Muscle of back (tissue), 3 donors: ENCODE measurements at regions not wholly inside any gene's neighbourhood (a gene's known extent, or its start where the extent isn't known, plus 50 kb on each side); places are given as distances from the start of the nearest gene placed in this dataset.
A peak's percentile ranks its signal among the peaks of the same experiment; 100 is the strongest.
"Not testable (repeated sequence)": the region's sequence is repeated elsewhere in the genome, so short reads cannot be mapped to it uniquely, and the experiment has no call there.

ENCODE experiments used
- DNase-seq, 3 donors: peaks; one replicate each; pipeline versions ENCODE4 v3.0.0 to v3.0.0-alpha.2; 2013

DNA sequence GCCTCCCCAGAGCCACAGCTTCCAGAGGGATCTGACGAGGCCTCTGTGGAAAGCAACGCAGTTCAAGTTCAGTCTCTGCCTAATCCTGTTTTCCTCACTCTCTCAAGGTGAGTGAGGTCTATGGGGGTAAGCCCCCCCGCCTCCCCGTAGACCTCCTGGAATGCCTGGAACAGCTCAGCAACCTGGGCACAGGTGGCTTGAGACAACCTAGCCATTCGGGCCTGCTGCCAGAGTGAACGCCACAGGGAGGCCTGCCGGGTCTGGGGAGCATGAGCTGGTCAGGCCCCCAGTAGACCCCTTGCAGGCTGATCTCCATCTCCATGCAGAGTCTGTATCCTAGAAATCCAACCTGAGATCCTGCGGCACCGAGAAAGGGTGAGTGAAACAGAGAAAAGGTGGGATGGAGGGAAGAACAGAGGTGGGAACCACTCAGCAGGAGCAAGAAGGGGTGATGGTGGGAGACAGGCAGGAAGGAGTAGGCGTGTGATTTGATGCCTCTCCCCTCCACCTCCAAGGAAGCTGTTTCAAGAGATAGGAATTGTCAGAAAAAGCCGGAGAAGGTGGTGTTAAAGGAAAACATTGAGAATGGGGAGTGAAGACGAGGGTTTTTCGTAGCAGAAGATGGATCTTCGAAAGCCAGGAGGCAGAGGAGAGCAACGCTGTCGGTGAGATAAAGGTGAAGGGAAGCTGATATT is 123.1 kb upstream of the PRMT8 start:
- no peak for DNase-seq

GRCh38 chr12:3371018-3371417 is 120.0 kb upstream of the PRMT8 start:
- DNase-seq, result no peak

GRCh38 chr12:3375326-3375725 is 115.7 kb upstream of the PRMT8 start:
- no peak for DNase-seq

DNA sequence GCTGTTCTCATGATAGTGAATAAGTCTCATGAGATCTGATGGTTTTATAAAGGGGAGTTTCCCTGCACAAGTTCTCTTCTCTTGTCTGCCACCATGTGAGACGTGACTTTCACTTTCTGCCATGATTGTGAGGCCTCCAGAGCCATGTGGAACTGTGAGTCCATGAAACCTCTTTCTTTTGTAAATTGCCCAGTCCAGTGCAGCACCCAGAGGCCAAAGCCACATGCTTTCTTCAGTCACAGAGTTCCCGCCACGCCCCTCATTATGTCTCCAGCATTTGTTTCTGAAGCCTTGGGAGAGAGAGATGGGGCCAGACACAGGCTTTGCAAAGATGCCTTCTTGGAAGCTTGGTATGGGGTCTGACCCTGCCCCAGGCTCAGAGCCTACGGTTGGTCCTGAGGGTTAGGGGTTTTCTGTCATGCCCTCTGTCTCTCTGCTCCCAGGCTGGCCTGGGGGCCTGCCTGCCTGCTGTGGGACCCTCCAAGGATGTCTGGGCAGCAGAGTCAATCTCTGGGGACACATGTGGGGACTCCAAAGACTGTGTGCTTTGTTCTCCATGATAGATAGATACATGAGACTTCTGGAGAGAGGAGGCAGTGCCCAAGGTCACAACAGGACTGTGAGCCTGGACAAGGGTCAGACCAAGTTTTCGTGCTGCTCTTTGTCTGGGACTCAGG is 114.1 kb upstream of the PRMT8 start:
- no peak for DNase-seq

GRCh38 chr12:3378655-3379054 is 112.3 kb upstream of the PRMT8 start:
- DNase-seq, result no peak

DNA sequence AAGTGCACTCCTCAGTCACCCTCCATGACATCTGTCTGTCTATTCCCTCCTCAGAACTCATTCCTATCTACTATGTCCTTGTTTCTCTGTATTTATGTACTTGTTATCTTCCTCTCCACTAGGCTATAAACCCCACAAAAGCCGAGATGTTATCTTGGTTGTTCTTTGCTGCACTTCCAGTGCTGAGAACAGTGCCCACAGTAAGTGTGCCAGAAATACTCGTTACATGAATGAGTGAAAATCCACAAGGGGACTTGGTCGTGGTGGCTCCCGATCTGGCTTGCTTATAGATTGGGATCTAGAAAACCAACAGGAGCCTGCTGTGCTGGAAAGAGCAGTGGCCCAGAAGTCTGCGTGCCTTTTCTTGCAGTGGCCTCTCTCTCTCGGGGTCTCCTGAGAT is 111.9 kb upstream of the PRMT8 start:
- no peak for DNase-seq

DNA sequence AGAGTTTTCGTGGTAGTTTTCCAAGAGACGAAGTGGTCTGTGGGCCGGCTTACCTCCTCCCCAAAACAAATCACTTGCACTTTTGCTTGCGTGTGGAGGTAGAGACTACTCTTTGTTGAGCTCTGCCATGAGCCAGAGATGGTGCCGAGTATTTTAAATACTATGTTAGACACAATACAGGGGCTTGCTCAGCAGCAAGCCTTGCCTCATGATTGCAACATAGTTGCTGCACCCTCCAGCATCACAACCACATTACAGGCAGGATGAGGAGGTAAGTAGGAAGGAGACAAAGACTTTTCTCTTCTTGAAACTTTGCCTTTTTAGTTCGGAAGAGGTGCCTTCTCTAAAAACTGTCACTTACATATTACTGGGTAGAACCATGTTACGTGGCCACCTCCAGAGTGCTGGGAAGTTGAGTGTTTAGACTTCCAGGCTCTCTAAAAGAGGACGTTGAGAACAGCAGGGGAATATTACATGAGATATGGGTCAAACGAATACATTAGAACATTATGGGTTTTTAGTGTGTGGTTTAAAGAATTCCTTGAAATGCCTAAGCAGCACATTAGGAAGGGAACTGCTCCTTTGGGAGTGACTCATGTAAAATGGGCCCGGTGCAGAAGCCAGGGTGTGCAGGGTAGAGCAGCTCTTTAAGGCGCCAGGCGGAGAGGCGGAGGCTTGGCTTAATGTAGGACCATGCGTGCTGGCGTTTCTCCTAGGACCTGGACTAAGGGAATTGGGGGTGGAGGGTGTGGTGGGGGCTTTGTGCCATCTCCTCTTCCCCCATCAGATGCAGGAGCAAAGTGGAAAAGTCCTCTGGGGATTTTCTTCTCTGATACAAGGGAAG is 110.6 kb upstream of the PRMT8 start:
- DNase-seq, result peak in 2 of 3 donors; percentile 16 to 57

DNA sequence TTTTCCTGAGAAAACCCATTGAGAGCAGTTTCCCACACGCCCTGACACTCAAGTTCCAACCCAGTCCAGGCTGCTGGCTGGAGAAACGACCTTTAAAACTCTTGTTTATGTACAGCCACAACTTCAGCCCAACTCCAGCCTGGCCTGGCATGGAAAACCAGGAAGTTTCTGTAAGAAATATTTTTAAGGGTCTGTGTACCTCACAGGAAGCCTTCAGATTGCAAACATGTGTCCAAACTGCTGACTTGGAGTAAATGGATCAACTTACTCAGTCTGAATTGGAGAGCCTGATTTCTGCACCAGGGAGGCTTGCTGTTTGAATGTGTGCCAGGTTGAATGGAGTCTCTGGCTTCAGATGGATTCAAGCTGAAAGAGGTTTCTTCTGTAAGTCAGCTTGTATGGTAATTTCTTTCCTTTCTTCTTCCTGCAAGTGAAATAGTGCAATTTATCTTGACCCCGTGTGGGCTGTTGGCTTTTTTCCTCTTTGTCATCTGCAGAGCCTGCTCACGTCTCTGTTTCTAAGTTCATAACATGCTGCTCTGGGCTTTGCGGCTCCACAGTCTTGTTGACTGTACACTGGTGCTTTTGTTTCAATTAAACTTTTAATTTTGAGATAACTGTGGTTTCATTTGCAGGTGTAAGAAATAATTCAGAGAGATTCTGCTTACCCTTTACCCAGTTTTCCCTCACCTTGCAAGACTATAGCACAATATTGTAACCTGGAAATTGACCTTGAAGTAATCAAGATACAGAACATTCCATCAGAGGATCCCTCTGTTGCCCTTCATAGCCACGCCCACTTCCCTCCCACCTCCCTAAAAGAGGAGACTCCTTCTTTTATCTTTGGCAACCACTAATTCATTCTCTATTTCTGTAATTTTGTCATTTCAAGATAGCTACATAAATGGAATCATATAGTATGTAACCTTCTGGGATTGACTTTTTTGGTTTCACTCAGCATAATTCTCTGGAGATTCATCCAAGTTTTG is 109.7 kb upstream of the PRMT8 start:
- DNase-seq, result peak; percentile 87 to 96 (median 92)

DNA sequence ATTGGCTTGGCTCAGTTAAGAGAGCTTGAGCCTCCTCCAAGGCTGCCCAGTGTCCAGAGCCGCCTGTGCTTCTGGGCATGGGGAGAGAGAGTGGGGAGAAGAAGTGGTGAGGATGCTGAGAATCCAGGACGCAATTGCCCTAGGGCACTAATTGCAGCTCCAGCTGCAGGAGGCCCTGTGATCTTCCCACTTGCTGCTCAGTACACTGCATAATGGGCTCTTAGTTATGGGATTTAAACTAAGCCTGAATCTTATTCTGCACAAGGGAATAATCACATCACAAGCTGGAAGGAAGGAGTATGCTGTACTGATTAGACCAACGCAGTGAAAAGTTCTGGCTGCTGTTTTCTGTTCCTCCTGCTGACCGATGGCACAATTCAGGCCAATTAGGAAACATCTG is 101.0 kb upstream of the PRMT8 start:
- no peak for DNase-seq

DNA sequence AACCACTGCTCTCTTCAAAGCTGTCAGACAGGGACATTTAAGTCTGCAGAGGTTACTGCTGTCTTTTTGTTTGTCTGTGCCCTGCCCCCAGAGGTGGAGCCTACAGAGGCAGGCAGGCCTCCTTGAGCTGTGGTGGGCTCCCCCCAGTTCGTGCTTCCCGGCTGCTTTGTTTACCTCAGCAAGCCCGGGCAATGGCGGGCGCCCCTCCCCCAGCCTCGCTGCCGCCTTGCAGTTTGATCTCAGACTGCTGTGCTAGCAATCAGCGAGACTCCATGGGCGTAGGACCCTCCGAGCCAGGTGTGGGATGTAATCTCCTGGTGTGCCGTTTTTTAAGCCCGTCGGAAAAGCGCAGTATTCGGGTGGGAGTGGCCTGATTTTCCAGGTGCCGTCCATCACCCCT is 93.4 kb upstream of the PRMT8 start:
- DNase-seq, result not testable (repeated sequence)

DNA sequence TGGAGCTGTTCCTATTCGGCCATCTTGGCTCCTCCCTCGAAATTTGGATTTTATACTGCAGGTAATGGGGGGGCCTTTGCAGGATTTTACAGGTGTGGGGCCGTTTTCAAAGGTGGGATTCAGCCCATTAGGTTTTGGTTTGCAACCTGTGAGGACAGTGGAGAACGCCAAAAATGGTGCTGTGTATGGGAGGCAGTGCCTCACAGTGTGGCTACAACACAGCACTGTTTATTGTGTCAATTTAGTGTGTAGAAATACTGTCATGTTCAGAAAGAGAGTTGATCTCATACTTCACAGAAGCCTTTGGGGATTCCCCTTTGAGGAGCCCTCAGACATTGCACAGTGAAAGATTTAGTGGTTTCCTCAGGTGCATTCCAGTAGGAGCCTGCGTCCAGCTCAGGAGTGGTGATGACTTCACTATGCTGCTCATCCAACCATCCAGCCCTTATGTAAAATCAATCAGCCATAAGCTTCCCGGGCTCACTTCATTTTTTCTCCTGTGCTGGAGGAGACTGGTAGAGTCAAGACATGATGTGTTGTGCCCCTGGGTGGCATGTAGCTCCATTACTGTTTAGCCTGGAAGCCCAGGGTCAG is 92.7 kb upstream of the PRMT8 start:
- no peak for DNase-seq

- no peak for DNase-seq
These were observed 85.2 kb upstream of the PRMT8 start for GRCh38 chr12:3405821-3406220.

DNA sequence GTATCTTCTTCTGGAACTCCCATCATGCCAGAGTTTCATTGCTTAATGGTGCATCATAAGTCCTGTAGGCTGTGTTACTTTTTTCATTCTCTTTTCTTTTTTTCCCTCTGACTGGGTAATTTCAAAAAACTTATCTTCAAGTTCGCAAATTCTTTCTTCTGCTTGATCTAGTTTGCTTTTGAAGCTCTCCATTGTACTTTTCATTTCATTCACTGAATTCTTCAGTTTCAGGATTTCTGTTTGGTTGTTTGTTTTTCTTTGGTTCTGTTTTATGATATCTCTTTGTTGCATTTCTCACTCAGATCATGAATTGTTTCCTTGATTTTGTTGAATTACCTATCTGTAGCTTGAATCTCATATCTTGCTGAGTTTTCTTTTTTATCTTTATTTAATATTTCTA is 83.3 kb upstream of the PRMT8 start:
- DNase-seq, result no peak

DNA sequence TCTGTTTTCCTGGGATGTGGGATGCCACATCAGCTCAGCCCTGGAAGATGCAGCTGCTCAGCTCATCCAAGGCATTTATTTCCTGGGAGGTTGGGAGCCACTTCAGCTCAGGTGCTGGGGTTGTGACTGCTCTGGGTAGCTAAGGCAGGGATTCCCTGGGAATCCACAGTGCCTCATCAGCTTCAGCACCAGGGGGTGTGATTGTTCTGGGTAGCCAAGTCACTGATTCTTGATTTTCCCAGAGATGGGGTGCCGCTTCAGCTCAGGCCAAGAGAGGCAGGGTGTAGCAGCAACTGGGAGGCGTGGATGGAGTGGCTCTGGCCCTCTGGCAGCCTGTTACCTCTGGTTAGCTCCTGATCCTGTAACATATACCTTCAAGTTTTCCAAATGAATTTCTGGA is 81.3 kb upstream of the PRMT8 start:
- no peak for DNase-seq

- no peak for DNase-seq
These were observed 74.8 kb upstream of the PRMT8 start for GRCh38 chr12:3416159-3416558.

DNA sequence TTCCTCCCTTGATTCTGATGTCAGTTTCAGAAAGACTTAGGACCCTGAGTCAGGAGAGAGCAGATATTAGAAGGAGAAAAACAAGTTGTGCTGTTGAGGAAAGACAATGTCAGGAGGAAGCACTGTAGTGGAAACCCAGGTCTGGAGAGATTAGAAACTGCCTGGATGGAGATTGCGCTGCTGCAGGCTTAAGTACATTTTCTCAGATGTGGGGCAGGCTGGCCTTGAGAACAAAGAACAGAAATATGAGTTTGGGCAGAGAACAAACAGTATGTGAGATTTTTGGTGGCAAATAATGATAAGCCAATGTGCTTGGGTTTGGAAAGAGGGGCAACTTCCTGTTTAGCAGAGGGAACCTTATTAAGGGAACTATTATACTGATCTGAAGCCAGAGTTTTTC is 74.3 kb upstream of the PRMT8 start:
- DNase-seq, result no peak

DNA sequence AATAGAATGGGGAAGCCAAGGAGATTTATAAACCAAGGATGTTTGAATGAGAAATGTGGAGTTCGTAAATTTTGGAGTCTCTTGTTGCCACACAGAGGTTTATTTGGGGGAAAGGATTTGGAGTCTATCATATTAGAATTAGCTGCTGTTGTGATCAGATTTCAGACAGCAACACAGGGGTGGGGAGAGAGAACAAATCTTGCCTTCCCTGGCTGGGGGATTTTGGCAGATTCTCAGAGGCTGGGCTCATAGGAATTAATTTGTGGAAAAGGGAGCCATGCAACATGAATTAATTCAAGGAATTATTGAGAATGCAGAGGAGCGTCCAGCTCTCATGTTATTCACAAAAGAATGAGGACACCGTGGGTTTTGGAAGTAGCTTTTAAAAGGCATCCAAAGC is 73.9 kb upstream of the PRMT8 start:
- DNase-seq, result peak in 2 of 3 donors; percentile 13 to 45

DNA sequence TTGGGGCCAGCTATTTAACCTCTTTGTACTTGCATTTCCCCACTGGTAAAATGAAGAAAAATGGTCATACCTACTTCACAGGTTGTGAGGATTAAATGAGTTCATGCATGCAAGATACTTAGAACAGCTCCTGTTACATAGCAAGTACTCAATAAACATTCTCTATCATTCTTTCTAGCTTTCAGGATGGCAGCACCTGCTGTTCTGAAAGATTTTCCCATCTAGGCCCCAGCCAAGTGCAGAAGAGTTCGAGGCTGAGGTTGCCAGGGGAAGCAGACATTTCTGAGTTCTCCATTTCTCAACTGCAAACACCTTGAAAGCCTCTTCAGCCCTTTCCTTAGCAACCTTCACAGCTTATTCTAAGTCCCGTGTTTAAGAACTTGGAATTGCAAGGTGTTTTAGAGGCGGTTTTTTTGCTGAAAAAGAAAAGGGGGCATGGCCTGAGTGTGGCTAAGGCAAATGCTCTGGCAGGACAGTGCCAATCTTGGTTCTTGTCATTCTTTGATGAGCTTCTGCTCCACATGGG is 73.0 kb upstream of the PRMT8 start:
- DNase-seq, result no peak

DNA sequence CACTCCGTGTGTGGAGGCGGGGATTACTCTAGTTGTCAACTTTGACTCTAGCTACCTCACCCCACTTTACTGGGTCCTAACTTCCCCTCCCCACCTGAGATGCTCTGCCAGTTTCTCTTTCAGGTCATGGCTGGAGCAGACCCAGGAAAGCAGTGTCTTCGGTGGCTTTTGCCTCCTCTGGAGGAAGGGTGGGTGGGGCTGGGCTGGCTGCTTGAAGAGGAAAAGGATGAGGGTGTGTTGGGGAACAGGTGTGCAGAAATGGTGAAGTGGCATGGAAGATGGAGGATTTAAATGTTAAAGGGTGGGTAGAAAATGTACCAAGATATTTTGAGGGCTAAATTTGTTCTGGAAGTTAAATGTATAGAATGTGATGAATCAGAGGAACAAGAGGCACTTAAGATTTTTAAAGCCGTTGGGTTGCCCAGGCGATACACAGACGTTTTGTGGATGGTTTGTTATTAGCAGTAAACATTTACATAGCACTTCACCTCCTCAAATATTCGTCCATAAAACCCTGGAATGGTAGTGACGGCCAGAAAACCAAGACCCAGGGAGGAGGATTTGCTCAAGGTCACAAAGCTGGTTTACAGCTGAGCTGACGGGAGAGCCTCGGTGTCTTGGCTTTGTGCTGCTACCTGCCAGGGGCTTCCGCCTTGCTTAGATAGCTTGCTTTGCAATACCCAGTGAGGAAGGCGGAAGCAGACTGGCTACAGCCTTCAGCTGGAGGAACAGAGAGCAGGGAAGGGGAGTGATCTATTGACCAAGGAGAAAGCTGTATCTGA is 72.2 kb upstream of the PRMT8 start:
- no peak for DNase-seq

DNA sequence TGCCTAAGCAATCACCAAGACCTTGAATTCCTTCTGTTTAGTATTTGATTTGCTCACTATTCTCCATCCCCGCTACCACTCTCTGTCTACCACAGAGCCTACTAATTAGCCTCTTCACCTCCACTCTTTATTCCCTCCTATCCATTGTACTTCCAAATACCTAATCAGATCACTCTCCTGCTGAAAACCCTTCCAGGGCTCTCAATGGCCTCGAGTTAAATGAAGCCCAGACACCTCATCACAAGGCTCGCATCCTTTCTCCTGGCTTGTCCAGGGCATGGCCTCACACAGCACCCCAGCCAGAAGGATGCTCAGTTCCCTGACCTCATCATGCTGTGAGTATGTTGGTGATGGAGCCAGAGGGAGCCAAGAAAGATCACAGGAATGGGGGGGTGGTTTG is 71.4 kb upstream of the PRMT8 start:
- no peak for DNase-seq
